GM06990 (cell line): ENCODE measurements at regions not wholly inside any gene's neighbourhood (a gene's known extent, or its start where the extent isn't known, plus 50 kb on each side); places are given as distances from the start of the nearest gene placed in this dataset.

Source experiments
- DNase-seq: peaks from one replicate; pipeline ENCODE4 v3.0.0-alpha.2; 2011; ENCODE audit not compliant: insufficient read length; ENCODE audit errors: extremely low read depth
- H3K27me3 ChIP-seq: replicated peaks from 2 replicates; pipeline ENCODE4 v1.6.0; 2011; ENCODE audit warnings: low read length; ENCODE audit not compliant: control insufficient read depth, insufficient read depth
- H3K36me3 ChIP-seq: 2 replicates; pipeline ENCODE4 v1.5.1; 2011; ENCODE audit warnings: low read length; ENCODE audit not compliant: control insufficient read depth, insufficient read depth
- H3K4me3 ChIP-seq: replicated peaks from 2 replicates; pipeline ENCODE4 v1.5.1; 2011; ENCODE audit warnings: low read depth, mild to moderate bottlenecking, control low read depth, low read length
- TF ChIP-seq, protein P1 (sequence below): IDR thresholded peaks from 2 replicates; pipeline ENCODE4 v1.5.1; 2011; ENCODE audit warnings: low read length, control low read depth, mild to moderate bottlenecking, inconsistent platforms; ENCODE audit not compliant: insufficient read depth, poor library complexity, severe bottlenecking

DNA sequence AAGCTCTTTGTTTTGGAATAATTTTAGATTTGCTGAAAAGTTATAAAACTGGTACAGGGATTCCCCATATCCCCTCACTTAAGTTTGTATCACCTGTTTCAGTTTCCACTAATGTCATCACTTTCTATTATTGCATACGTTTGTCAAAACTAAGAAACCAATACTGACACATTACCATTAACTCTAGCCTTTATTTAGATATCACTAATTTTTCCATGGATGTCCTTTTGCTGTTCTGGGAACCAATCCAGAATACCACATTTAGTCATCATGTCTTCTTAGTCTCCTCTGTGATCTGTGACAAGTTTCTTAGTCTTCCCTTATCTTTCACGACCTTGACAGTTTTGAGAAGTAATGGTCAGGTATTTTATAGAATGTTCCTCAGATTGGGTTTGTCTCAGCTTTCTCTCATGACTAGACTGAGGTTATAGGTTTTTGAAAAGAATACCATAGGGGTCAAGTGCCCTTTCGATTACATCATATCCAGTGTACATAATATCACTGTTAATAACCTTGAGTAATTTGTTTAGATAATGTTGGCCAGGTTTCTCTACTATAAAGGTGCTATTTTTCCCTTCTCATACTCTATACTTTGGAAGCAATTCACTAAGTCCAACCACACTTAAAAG lies 51.9 kb upstream of the NMUR2 start:
- peak; percentile 6 for DNase-seq
- TF ChIP-seq, protein P1, sequence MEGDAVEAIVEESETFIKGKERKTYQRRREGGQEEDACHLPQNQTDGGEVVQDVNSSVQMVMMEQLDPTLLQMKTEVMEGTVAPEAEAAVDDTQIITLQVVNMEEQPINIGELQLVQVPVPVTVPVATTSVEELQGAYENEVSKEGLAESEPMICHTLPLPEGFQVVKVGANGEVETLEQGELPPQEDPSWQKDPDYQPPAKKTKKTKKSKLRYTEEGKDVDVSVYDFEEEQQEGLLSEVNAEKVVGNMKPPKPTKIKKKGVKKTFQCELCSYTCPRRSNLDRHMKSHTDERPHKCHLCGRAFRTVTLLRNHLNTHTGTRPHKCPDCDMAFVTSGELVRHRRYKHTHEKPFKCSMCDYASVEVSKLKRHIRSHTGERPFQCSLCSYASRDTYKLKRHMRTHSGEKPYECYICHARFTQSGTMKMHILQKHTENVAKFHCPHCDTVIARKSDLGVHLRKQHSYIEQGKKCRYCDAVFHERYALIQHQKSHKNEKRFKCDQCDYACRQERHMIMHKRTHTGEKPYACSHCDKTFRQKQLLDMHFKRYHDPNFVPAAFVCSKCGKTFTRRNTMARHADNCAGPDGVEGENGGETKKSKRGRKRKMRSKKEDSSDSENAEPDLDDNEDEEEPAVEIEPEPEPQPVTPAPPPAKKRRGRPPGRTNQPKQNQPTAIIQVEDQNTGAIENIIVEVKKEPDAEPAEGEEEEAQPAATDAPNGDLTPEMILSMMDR = no peak

DNA sequence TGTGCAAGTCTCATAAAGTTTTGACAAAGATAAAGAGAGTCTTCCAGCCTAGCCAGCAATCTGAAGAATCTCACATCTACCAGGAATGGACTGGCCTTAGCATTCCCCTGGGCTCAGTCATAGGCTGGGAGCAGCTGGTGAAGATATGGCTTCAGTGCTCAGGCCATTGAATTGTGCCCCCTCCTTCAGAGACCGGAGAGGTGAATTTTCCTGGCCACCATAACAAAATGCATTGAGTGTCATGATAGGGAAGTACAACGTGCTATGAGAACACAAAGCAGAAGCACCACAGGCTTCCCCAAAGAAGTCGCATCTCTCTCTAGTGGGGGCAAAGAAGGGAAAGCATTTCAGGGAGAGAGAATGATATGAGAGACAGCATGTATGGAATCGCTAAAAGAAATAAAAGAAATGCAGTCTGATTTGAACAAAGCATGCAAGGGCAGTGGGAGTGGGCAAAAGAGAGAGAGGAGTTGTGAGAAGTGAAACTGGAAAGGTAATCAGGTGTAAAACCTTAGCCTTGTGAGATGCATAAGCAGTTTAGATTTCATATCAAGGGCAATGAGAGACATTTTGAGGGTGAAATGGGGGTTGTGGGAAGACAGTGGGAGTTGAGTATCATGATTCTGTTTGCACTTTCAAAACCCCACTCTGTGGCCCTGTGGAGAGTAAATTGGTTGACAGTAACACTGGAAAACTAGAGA lies 57.1 kb upstream of the NMUR2 start:
- no peaks in the 10 kb centered on the region for H3K36me3 ChIP-seq
- no peak overlapping the region for H3K4me3 ChIP-seq
- H3K27me3 ChIP-seq = no peaks in the 10 kb centered on the region; the same call in 1 of the 2 replicates
- TF ChIP-seq, protein P1 = no peak
- DNase-seq = peak; percentile 9

More for the DNA sequence above, 51.9 kb upstream of the NMUR2 start:
- no peaks in the 10 kb centered on the region for H3K27me3 ChIP-seq
- H3K4me3 ChIP-seq = no peak overlapping the region
- no peaks in the 10 kb centered on the region for H3K36me3 ChIP-seq

DNA sequence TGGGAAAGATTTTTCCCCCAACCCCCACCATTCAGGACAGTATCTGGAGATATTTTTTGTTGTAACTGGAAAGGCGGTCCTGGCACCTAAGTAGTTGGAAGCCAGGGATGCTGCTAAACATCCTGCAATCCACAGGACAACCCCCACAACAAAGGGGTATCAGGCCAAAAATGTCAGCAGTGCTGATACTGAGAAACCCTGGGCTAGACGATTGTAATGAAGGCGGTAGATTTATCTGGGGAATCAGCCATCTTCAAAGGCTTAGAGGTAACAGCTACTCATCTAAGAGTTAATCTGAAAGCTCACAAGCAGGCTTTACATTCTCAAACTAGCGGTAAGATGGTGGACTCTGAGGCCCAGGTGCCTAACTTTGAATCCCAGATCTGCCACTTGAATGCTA lies 59.0 kb upstream of the NMUR2 start:
- Histone ChIP-seq H3K36me3 (no peaks in the 10 kb centered on the region), H3K27me3 (no peaks in the 10 kb centered on the region; the same call in 1 of the 2 replicates), H3K4me3 (no peak overlapping the region)
- TF ChIP-seq, protein P1 = no peak
- no peak for DNase-seq

DNA sequence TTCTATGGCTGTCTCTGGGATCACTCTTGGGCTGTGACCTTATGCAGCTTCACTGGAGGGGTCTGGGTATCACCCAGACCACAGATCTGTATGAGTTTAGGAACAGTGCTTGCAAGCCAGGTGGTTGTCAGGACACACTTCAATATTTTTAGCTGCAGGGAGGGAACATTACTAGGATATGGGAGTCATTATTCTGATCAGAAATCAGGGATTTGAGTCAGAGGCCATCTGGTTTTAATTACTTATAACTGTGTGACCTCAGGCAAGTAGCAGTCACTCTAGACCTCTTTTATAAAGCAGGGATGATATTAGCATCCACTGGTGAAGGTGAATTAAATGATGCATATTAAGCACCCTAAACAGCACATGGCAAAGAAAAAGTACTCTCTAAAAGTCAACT lies 60.1 kb upstream of the NMUR2 start:
- no peak for DNase-seq
- Histone ChIP-seq H3K36me3 (no peaks in the 10 kb centered on the region), H3K27me3 (no peaks in the 10 kb centered on the region; the same call in 1 of the 2 replicates), H3K4me3 (no peak overlapping the region)
- TF ChIP-seq, protein P1 = no peak

DNA sequence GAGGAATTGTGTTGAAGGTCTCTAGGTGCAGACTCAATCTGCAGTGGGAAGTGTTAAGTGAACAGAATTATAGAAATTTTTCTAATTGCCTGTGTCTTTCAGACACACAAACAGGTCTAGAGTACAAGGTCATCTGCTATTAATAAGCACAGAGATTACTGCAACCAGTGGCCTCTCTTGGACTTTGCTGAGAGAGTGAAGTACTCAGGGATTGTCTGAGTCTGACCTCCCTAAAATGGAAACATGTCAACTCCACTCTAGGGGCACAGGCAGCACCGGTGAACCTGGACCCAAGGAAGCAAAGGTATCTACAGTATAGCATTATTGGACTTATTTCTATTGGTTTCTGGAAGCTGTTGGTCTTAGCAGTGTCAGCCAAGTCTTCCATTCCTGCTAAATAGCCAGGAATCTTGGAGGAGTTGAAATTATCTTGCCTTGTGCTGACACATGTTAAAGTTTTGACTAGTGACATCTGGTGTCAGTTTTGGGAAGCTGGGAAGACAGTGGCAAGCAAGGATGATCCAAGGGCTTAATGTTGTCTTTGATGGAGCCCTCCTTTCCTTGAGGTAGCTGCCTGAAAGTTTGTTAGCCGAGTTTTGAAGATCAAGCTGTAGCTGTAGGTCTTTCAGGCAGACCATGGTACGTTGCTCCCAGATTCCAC lies 61.1 kb upstream of the NMUR2 start:
- TF ChIP-seq, protein P1 = no peak
- no peaks in the 10 kb centered on the region for H3K36me3 ChIP-seq
- no peaks in the 10 kb centered on the region; the same call in 1 of the 2 replicates for H3K27me3 ChIP-seq
- H3K4me3 ChIP-seq = no peak overlapping the region
- DNase-seq = no peak
